ENCODE measurements at regions not wholly inside any gene's neighbourhood (a gene's known extent, or its start where the extent isn't known, plus 50 kb on each side); places are given as distances from the start of the nearest gene placed in this dataset.

DNA sequence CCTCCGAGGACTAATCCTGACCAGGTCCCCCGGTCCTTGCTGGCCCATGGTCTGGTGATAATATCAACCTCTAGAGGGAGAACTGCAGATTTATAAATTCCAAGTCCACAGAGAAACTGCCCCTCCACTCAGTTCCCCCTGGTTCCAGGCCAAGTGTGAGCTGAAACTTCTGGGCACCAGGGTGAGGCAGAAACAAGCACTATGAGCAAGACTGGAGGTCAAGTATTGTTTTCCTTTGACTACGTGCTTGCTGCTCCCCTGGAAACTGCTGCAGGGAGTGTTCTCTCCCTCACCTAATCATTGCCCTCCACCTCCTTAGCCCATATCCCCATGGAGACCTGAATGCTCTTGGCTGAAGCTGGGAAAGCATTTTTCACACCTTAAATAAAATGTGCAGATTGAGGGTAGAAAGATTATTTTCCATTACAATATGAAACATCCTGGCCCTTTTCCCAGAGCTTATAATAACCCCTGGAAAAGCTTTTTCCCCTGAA lies 135.2 kb downstream of the RDH14 start:
- TF ChIP-seq, protein P1, sequence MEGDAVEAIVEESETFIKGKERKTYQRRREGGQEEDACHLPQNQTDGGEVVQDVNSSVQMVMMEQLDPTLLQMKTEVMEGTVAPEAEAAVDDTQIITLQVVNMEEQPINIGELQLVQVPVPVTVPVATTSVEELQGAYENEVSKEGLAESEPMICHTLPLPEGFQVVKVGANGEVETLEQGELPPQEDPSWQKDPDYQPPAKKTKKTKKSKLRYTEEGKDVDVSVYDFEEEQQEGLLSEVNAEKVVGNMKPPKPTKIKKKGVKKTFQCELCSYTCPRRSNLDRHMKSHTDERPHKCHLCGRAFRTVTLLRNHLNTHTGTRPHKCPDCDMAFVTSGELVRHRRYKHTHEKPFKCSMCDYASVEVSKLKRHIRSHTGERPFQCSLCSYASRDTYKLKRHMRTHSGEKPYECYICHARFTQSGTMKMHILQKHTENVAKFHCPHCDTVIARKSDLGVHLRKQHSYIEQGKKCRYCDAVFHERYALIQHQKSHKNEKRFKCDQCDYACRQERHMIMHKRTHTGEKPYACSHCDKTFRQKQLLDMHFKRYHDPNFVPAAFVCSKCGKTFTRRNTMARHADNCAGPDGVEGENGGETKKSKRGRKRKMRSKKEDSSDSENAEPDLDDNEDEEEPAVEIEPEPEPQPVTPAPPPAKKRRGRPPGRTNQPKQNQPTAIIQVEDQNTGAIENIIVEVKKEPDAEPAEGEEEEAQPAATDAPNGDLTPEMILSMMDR (IDR thresholded peaks at IDR 0.05): no peak
- no peak for TF ChIP-seq POLR2A (IDR thresholded peaks at IDR 0.05)
